ENCODE measurements at regions not wholly inside any gene's neighbourhood (a gene's known extent, or its start where the extent isn't known, plus 50 kb on each side); places are given as distances from the start of the nearest gene placed in this dataset.

DNA sequence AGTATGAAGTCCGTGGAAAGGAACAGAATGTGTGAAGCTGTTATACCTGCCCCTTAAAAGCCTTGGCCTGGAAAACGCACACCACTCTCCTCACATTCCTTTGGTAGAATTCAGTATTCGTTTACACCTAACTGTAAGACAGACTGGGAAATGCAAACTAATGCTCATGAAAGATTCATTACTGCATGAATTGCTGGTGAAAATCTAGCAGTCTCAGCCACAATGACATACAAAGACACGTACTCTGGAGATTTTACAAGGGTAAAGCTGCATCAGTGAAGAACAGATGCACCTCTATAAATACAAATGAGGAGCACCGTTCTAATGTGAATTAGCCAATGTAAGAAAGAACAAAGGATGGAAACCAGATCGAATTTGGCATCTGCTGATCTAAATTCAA lies 2051.3 kb downstream of the PCDH7 start:
- TF ChIP-seq, protein P1, sequence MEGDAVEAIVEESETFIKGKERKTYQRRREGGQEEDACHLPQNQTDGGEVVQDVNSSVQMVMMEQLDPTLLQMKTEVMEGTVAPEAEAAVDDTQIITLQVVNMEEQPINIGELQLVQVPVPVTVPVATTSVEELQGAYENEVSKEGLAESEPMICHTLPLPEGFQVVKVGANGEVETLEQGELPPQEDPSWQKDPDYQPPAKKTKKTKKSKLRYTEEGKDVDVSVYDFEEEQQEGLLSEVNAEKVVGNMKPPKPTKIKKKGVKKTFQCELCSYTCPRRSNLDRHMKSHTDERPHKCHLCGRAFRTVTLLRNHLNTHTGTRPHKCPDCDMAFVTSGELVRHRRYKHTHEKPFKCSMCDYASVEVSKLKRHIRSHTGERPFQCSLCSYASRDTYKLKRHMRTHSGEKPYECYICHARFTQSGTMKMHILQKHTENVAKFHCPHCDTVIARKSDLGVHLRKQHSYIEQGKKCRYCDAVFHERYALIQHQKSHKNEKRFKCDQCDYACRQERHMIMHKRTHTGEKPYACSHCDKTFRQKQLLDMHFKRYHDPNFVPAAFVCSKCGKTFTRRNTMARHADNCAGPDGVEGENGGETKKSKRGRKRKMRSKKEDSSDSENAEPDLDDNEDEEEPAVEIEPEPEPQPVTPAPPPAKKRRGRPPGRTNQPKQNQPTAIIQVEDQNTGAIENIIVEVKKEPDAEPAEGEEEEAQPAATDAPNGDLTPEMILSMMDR (IDR thresholded peaks at IDR 0.05), result no peak
- H3K4me3 ChIP-seq, result no peak overlapping the region
- no peak overlapping the region for H3K27ac ChIP-seq
- no peak for DNase-seq (ENCODE audit: low spot score)

DNA sequence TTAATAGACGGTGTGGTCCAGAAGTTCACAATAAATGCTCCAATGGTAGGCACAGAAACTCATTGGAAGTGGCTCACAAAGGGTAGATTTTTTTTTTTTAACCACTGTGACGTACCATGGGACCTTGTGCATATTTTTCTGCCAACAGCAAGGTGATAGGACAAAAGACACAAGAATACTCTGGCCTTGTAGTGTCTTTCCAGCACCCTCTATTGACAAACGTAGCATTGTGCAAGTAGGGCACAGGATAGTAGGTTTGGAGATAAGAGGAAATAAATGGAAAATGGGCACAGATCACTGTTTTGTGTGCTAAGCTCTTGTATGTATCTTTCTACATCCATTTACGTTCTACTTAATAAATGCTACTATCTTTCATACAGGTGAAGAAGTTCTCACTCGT lies 2054.9 kb downstream of the PCDH7 start:
- no peak for DNase-seq (ENCODE audit: low spot score)
- H3K4me3 ChIP-seq, result no peak overlapping the region
- H3K27ac ChIP-seq, result no peak overlapping the region
- TF ChIP-seq, protein P1 (IDR thresholded peaks at IDR 0.05), result no peak

DNA sequence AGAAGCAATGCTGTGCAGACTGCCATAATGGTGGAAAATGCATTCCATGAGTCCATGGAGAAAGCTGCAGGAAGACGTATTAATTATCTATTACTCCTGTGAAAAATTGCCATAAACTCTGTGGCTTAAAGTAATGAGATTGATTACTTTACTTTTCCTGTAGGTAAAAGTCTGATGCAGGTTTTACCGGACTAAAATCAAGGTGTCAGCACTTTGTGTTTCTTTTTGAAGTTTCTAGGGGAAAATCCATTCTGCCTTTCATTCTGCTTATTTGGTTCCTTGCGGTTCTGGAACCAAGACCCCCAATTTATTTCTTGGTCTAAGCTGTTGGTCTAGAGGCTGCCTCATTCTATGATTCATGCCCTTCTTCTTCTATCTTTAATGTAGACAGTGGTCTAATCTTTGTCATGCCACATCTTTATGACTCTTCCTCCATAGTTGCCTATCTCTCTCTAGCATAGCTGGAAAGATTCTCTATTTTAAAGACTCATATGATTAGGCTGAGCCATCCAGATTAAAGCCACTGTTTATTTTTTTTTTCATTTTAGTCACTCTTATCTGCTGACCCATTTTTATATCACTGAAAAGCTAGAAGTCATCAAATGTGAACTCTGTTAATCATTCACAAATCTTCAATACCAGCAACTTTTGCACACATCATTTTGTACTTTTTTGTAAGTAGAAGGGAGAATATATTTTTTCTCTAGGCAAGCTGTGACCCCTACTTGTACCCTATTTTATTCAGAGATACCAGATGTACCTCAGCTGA lies 2056.4 kb downstream of the PCDH7 start:
- TF ChIP-seq, protein P1 (IDR thresholded peaks at IDR 0.05), result no peak
- DNase-seq (ENCODE audit: low spot score), result no peak
- Histone ChIP-seq H3K27ac (no peak overlapping the region), H3K4me3 (no peak overlapping the region)

DNA sequence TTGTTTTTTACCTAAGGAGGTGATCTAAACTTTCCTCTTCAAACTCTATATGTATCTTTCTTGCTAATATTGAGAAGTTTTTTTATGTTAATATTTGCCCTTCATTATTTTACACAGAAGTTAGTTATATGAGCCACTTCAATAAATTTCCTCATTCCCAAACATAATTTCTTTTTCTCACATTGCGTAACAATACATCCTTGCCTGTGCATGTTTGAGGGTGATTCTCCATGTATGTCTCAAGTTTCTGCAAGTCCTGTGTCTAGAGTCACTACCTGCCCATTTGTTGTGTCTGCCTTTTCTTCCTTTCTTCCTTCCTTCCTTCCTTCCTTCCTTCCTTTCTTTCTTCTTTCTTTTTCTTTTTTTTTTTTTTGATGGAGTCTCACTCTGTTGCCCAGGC lies 2057.9 kb downstream of the PCDH7 start:
- no peak overlapping the region for H3K4me3 ChIP-seq
- no peak for DNase-seq (ENCODE audit: low spot score)
- no peak overlapping the region for H3K27ac ChIP-seq
- TF ChIP-seq, protein P1 (IDR thresholded peaks at IDR 0.05), result no peak

DNA sequence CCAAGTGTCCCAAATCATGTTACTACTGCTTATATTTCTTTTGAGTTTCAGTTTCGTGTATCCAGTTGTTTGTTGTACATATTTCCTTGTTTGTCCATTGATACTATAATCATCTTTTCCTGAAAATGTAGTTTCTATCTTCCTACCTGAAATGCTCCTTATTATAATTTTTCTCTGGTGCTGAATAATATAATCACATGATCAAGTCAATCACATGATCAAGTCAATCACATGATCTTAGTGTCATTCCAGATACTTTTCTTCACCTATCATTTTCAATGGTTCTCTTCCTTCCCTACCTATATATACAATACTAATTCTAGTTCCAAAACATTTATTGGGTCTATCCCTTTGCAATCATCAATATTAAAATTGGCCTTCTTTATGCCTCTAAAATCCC lies 2058.8 kb downstream of the PCDH7 start:
- Histone ChIP-seq H3K4me3 (no peak overlapping the region), H3K27ac (no peak overlapping the region)
- TF ChIP-seq, protein P1 (IDR thresholded peaks at IDR 0.05), result no peak
- DNase-seq (ENCODE audit: low spot score), result no peak

DNA sequence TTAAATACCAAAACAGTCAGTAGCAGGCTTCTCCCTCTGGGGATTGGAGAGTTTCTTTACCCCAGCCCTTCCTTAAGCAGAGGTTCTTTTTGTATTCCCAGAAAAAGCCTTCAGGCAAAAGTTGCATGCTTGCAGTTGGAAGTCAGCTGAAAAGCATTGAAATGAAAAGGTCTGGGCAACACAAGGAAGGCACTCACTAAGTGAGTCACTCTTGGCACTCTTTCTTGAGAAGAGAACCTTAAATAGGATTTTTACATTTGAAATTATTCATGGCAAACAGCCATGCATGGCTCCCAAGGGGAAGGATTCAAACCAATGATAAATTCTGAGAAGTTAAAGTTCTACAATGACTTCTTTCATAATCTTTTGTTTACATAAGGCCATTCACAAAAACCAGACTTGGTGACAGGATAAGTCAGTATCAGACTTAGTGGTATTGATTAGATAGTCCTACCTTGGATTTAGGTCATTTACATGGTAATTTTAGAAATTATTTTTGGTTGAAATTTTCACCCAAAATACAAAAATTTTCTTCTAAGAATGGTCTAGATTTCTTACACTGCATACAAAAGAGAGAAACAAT lies 2068.9 kb downstream of the PCDH7 start:
- Histone ChIP-seq H3K4me3 (no peak overlapping the region), H3K27ac (no peak overlapping the region)
- no peak for DNase-seq (ENCODE audit: low spot score)
- TF ChIP-seq, protein P1 (IDR thresholded peaks at IDR 0.05), result no peak

DNA sequence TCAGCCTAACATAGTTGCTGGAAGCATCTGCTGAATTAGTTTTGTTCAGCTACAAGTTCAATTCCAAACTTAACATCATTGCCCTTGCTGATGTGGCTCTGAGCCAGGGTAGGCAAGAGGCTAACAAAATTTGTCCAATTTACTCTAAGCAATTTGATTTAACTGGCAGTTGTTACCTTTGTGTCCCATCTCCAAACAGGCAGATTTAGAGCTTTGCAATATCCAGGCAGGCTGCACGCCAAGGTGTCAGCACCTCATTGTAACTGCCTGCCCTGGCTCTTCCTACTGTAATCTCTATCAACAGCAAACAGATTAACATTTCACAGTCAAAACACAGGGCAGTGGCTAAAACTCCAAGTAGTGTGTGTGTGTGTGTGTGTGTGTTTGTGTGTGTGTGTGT lies 2070.6 kb downstream of the PCDH7 start:
- TF ChIP-seq, protein P1 (IDR thresholded peaks at IDR 0.05), result no peak
- DNase-seq (ENCODE audit: low spot score), result no peak
- Histone ChIP-seq H3K27ac (no peak overlapping the region), H3K4me3 (no peak overlapping the region)
